Breast epithelium (tissue), 4 donors: ENCODE measurements at regions not wholly inside any gene's neighbourhood (a gene's known extent, or its start where the extent isn't known, plus 50 kb on each side); places are given as distances from the start of the nearest gene placed in this dataset.

ENCODE experiments used
- DNase-seq, 2 donors: peaks; one replicate each; pipeline ENCODE4 v3.0.0-alpha.2; 2019; ENCODE audit warnings: low spot score in 2 of 2
- H3K27ac ChIP-seq, 2 donors: fragments of 200-600 bp; sonication (generic) in 1 of 2; one replicate each; pipeline ENCODE4 v1.5.1; 2016 to 2019; ENCODE audit warnings: mild to moderate bottlenecking in 1 of 2
- H3K27me3 ChIP-seq, 2 donors: fragments of 200-600 bp; sonication (generic) in 1 of 2; one replicate each; pipeline versions ENCODE4 v1.5.1 to v1.6.0; 2017 to 2019; ENCODE audit warnings: control low read depth in 1 of 2, mild to moderate bottlenecking in 1 of 2
- H3K36me3 ChIP-seq: fragments of 200-600 bp; one replicate; pipeline ENCODE4 v1.5.1; 2019
- H3K4me1 ChIP-seq, 2 donors: fragments of 200-600 bp; sonication (generic); one replicate each; pipeline ENCODE4 v1.5.1; 2016 to 2019; ENCODE audit warnings: control low read depth in 1 of 2
- H3K4me3 ChIP-seq, 3 donors: fragments of 200-600 bp; sonication (generic); 1 replicate in 2 of 3; 2 replicates in 1 of 3; pipeline ENCODE4 v1.5.1; 2016 to 2019; ENCODE audit warnings: mild to moderate bottlenecking in 3 of 3, moderate library complexity in 2 of 3
- H3K9me3 ChIP-seq, 2 donors: fragments of 200-600 bp; sonication (generic) in 1 of 2; one replicate each; pipeline ENCODE4 v1.5.1; 2016 to 2019; ENCODE audit warnings: control low read depth in 1 of 2
- POLR2A ChIP-seq: fragments of 450-650 bp; IDR thresholded peaks from one replicate; pipeline ENCODE4 v1.6.1; 2016; ENCODE audit warnings: antibody characterized with exemption, mild to moderate bottlenecking, moderate library complexity
- POLR2AphosphoS5 ChIP-seq, 3 donors: sonication (generic); formaldehyde crosslinking; IDR thresholded peaks; one replicate each; pipeline ENCODE4 v1.6.1; 2017; ENCODE audit warnings: antibody characterized with exemption in 3 of 3
- intact Hi-C: fragments of 100-400 bp; cut with DNase I; formaldehyde crosslinking; loops from one replicate; pipeline ENCODE4 v1.15.1; 2023; ENCODE audit warnings: low total_unique reads
- TF ChIP-seq, protein P1 (sequence below), 3 donors: fragments of 450-650 bp; IDR thresholded peaks; one replicate each; pipeline ENCODE4 v1.5.1; 2016 to 2017; ENCODE audit warnings: antibody characterized with exemption in 3 of 3, mild to moderate bottlenecking in 3 of 3, moderate library complexity in 3 of 3

DNA sequence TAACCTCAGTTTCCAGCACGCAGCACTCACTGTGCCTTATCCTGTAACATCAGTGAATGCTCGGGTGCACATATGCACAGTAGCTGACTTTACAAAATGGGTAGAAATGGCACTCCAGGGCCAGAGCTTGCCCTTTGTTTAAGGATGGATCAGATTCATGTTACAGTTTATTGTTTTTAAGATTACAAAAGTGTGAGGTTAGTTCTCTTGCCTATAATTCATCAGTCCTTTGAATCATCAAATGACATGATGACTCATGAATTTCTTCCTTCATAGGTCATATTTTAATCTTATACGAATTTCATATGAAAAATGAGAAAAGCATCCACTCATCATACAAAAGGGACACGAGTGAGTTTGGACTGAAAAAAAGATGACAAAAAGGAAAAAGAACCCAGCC, 545.3 kb downstream of the GBE1 start:
- intact Hi-C loops: no loop called here
- TF ChIP-seq POLR2A (no peak), POLR2AphosphoS5 (IDR thresholded peaks at IDR 0.05) (no peak)
- TF ChIP-seq, protein P1, sequence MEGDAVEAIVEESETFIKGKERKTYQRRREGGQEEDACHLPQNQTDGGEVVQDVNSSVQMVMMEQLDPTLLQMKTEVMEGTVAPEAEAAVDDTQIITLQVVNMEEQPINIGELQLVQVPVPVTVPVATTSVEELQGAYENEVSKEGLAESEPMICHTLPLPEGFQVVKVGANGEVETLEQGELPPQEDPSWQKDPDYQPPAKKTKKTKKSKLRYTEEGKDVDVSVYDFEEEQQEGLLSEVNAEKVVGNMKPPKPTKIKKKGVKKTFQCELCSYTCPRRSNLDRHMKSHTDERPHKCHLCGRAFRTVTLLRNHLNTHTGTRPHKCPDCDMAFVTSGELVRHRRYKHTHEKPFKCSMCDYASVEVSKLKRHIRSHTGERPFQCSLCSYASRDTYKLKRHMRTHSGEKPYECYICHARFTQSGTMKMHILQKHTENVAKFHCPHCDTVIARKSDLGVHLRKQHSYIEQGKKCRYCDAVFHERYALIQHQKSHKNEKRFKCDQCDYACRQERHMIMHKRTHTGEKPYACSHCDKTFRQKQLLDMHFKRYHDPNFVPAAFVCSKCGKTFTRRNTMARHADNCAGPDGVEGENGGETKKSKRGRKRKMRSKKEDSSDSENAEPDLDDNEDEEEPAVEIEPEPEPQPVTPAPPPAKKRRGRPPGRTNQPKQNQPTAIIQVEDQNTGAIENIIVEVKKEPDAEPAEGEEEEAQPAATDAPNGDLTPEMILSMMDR (IDR thresholded peaks at IDR 0.05): no peak
- Histone ChIP-seq H3K4me1 (no peaks in the 10 kb centered on the region), H3K4me3 (no peak overlapping the region), H3K27me3 (no peaks in the 10 kb centered on the region), H3K36me3 (no peaks in the 10 kb centered on the region), H3K27ac (no peak overlapping the region), H3K9me3 (no peaks in the 10 kb centered on the region)
- no peak for DNase-seq

DNA sequence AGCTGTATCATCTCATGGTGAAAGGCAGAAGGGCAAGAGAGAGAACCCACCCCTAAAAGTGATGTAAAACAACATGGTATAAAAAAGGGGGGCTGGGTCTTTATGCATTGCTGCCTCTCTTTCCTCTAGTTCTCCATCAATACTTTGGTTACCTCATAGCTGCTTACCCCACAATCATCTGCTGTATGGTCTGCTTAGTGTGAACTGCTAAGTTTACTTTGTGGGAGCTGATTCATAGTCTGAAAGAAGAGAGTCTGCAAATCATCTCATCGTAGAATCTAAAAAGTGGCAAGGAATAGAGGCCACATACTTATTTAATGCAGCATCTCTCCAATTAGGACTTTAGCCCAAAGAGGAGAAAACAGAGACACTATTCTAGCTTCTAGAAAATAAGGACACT, 546.8 kb downstream of the GBE1 start:
- no peaks in the 10 kb centered on the region for H3K36me3 ChIP-seq
- no peak for DNase-seq
- no peaks in the 10 kb centered on the region for H3K9me3 ChIP-seq
- no peaks in the 10 kb centered on the region for H3K4me1 ChIP-seq
- no peak overlapping the region for H3K27ac ChIP-seq
- TF ChIP-seq POLR2AphosphoS5 (IDR thresholded peaks at IDR 0.05) (no peak), POLR2A (no peak)
- TF ChIP-seq, protein P1 (IDR thresholded peaks at IDR 0.05): no peak
- H3K27me3 ChIP-seq: no peaks in the 10 kb centered on the region
- no peak overlapping the region for H3K4me3 ChIP-seq
- intact Hi-C loops: no loop called here

DNA sequence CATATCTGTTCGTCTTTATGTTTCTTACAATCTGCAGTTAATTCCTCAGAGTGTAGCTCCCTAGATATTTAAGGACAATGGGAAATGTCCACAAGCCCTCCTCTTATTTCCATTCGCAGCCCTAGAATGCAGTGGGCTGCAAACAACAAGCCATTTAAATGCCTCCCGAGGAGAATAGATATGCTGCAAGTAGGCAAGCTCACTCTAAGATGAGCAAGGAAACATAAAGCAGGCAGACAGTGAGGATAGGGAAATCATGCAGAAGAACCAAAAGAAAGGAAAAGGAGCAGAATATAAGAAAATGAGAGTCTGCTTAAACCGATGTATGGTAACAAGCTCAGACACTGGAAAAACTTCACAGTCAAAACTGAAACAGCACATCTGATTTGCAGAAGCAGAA, 561.9 kb downstream of the GBE1 start:
- H3K4me1 ChIP-seq: no peaks in the 10 kb centered on the region
- H3K4me3 ChIP-seq: no peak overlapping the region
- DNase-seq: no peak
- H3K36me3 ChIP-seq: no peaks in the 10 kb centered on the region
- no peaks in the 10 kb centered on the region for H3K27me3 ChIP-seq
- H3K27ac ChIP-seq: no peak overlapping the region
- no peaks in the 10 kb centered on the region for H3K9me3 ChIP-seq
- intact Hi-C loops: no loop called here
- TF ChIP-seq, protein P1 (IDR thresholded peaks at IDR 0.05): no peak
- TF ChIP-seq POLR2A (no peak), POLR2AphosphoS5 (IDR thresholded peaks at IDR 0.05) (no peak)

DNA sequence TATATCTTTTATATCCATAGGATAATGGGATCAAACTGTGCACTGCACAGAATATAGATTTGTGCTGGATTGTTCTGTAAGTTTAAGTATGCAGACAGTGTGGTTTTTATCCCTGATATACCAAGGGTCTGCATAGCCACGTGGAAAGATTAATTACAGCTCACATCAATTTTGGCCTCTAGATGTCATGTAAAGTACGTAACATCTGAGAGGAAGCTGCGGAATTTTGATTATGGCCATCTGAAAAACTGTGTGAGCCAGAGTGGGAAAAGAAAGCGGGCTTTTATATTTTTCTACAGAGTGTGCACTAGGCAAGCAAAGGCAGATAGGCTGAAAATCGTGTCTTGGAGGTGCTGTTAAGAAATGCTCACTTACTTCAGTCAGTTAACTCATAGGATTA, 562.7 kb downstream of the GBE1 start:
- no peak for DNase-seq
- Histone ChIP-seq H3K27me3 (no peaks in the 10 kb centered on the region), H3K36me3 (no peaks in the 10 kb centered on the region), H3K27ac (no peak overlapping the region), H3K4me3 (no peak overlapping the region), H3K4me1 (no peaks in the 10 kb centered on the region), H3K9me3 (no peaks in the 10 kb centered on the region)
- intact Hi-C loops: no loop called here
- no peak for TF ChIP-seq POLR2A
- TF ChIP-seq POLR2AphosphoS5 (IDR thresholded peaks at IDR 0.05): no peak
- TF ChIP-seq, protein P1 (IDR thresholded peaks at IDR 0.05): no peak

DNA sequence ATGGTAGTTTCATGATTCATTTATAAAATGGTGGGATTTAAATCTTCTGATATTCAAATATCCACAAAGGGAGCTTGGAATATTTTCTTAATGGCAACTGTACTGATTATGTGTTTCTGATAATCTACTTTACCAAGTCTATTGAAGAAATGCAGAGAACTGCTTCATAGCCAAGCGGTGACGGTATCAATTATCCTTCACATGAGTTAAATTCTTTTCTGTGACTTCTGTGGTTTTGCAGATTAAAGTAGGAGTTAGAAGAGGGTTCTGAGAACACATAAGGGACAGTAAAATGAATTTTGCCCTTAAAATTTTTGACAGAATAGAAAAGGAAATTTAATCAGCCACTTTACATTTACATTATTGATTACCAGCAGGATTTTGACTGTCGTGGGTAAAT, 563.2 kb downstream of the GBE1 start:
- H3K27me3 ChIP-seq: no peaks in the 10 kb centered on the region
- H3K36me3 ChIP-seq: no peaks in the 10 kb centered on the region
- H3K27ac ChIP-seq: no peak overlapping the region
- H3K4me3 ChIP-seq: no peak overlapping the region
- intact Hi-C loops: no loop called here
- no peaks in the 10 kb centered on the region for H3K9me3 ChIP-seq
- H3K4me1 ChIP-seq: no peaks in the 10 kb centered on the region
- no peak for DNase-seq
- TF ChIP-seq, protein P1 (IDR thresholded peaks at IDR 0.05): no peak
- no peak for TF ChIP-seq POLR2AphosphoS5 (IDR thresholded peaks at IDR 0.05)
- TF ChIP-seq POLR2A: no peak
